Frontal cortex (tissue), 3 donors: ENCODE measurements at regions not wholly inside any gene's neighbourhood (a gene's known extent, or its start where the extent isn't known, plus 50 kb on each side); places are given as distances from the start of the nearest gene placed in this dataset.
"Not testable (repeated sequence)": the region's sequence is repeated elsewhere in the genome, so short reads cannot be mapped to it uniquely, and the experiment has no call there.

Experiments used
- DNase-seq, 2 donors: peaks; one replicate each; pipeline ENCODE4 v3.0.0; 2012; ENCODE audit warnings: low spot score in 2 of 2
- FAIRE-seq: peaks from 2 replicates; lab custom pipeline; 2012; peaks lifted over from hg19 to GRCh38; lab: Jason Lieb, UNC
- donor health status: control.
- donor health status: control.
- donor health status: control.

GRCh38 chr2:126989064-126989463 lies 90.4 kb downstream of the TEX51 start:
- not testable (repeated sequence) for FAIRE-seq, DNase-seq

GRCh38 chr2:126990200-126990599 lies 91.5 kb downstream of the TEX51 start:
- FAIRE-seq: no peak
- DNase-seq: no peak

GRCh38 chr2:126990605-126991532 lies 92.2 kb downstream of the TEX51 start:
- DNase-seq (no peak), FAIRE-seq (no peak)

GRCh38 chr2:126994340-126994777 lies 95.7 kb downstream of the TEX51 start:
- FAIRE-seq (no peak), DNase-seq (no peak)

- FAIRE-seq: no peak
- DNase-seq: no peak
Observed at GRCh38 chr2:126995621-126996377, 97.1 kb downstream of the TEX51 start.

- FAIRE-seq: no peak
- DNase-seq: no peak
Observed at GRCh38 chr2:126996378-126996699, 97.6 kb downstream of the TEX51 start.
